OCI-LY7 (cell line): ENCODE measurements at regions not wholly inside any gene's neighbourhood (a gene's known extent, or its start where the extent isn't known, plus 50 kb on each side); places are given as distances from the start of the nearest gene placed in this dataset.

Source experiments
- EZH2phosphoT487 ChIP-seq: fragments of 200-600 bp; sonication (generic); IDR thresholded peaks from 2 replicates; pipeline ENCODE4 v1.6.1; 2018; ENCODE audit warnings: low read depth, borderline replicate concordance, mild to moderate bottlenecking, mixed run types, antibody characterized with exemption, low read length, moderate library complexity, mixed read lengths
- TF ChIP-seq, protein P1 (sequence below): fragments of 200-600 bp; sonication (generic); conservative IDR thresholded peaks from 2 replicates; pipeline ENCODE4 v1.5.1; 2014; ENCODE audit warnings: mild to moderate bottlenecking, antibody characterized with exemption, low read length, moderate library complexity, mixed read lengths

DNA sequence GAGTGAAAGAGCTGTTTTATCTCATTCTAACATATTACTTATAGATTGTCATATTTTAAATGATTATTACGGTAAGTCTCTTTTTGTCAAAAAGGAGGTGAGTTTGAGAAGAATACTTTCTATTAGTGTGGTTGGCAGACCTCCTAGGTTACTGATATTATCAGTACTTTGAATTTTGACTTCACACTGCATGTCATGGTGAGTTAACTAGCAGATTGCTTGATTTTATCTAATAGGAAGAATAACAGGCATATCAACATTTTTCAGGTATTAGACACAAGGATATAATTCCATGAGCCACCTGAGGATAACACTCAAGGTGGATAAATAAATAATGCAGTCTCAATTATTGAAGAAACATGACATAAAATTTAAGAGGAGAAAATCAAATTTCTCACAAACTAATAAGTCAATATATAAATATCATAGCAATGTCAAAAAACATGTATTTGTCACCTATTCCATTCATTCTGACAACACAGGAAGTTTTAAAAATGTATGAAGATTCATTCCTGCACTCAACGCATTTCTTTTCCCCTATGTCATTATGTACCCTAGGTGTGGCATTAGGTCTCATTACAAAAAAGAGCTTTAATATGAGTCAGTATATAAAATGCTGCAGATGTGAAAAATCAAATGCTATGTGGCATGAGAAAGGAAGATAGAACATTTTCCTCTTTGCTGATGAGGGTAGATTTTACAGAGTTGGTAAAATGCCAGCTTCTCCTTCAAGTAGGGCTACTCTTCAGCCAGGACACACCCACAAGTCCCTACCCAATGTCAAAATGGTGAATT, 1621.6 kb downstream of the REEP3 start:
- TF ChIP-seq, protein P1, sequence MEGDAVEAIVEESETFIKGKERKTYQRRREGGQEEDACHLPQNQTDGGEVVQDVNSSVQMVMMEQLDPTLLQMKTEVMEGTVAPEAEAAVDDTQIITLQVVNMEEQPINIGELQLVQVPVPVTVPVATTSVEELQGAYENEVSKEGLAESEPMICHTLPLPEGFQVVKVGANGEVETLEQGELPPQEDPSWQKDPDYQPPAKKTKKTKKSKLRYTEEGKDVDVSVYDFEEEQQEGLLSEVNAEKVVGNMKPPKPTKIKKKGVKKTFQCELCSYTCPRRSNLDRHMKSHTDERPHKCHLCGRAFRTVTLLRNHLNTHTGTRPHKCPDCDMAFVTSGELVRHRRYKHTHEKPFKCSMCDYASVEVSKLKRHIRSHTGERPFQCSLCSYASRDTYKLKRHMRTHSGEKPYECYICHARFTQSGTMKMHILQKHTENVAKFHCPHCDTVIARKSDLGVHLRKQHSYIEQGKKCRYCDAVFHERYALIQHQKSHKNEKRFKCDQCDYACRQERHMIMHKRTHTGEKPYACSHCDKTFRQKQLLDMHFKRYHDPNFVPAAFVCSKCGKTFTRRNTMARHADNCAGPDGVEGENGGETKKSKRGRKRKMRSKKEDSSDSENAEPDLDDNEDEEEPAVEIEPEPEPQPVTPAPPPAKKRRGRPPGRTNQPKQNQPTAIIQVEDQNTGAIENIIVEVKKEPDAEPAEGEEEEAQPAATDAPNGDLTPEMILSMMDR = no peak
- TF ChIP-seq EZH2phosphoT487 = no peak
